Caco-2 (cell line): ENCODE measurements at regions not wholly inside any gene's neighbourhood (a gene's known extent, or its start where the extent isn't known, plus 50 kb on each side); places are given as distances from the start of the nearest gene placed in this dataset.

Experiments used
- BruUV-seq: library from RNA; stranded (reverse); fragments of 400-500 nt; replicated peaks from 2 replicates; lab custom pipeline; 2021; lab: Mats Ljungman, UMichigan
- CTCF ChIA-PET: fragments of 300-600 bp; sonication (Branson Sonifier 250); formaldehyde crosslinking; loops from one replicate; lab custom pipeline; 2022; ENCODE audit warnings: antibody characterized with exemption; lab: Charles Lee
- POLR2A ChIA-PET: fragments of 300-600 bp; sonication (Branson Sonifier 250); formaldehyde crosslinking; loops from one replicate; lab custom pipeline; 2022; ENCODE audit warnings: antibody characterized with exemption; lab: Charles Lee
- DNase-seq, 2 experiments: peaks; one replicate each; pipeline versions ENCODE4 v3.0.0 to v3.0.0-alpha.2; 2020 to 2022
- H3K27me3 ChIP-seq: replicated peaks from 2 replicates; pipeline ENCODE4 v1.6.0; 2011; ENCODE audit warnings: low read length; ENCODE audit not compliant: control insufficient read depth, insufficient read depth
- H3K36me3 ChIP-seq: 2 replicates; pipeline ENCODE4 v1.5.1; 2011; ENCODE audit warnings: low read length; ENCODE audit not compliant: control insufficient read depth, insufficient read depth
- H3K4me1 ChIP-seq: fragments of 250-450 bp; sonication (Bioruptor Pico); 2 replicates; pipeline ENCODE4 v1.5.1; 2020; ENCODE audit warnings: mild to moderate bottlenecking
- H3K4me3 ChIP-seq: 2 replicates; pipeline ENCODE4 v1.5.1; 2011; ENCODE audit warnings: low read depth, mild to moderate bottlenecking, control low read depth, low read length
- H3K9me3 ChIP-seq: fragments of 250-450 bp; sonication (Bioruptor Pico); 2 replicates; pipeline ENCODE4 v1.5.1; 2020; ENCODE audit warnings: mild to moderate bottlenecking, moderate library complexity
- H3K27ac Mint-ChIP-seq: one replicate; pipeline ENCODE4 v1.8.0; 2022; ENCODE audit warnings: mixed read lengths; ENCODE audit not compliant: unreplicated experiment
- H3K27me3 Mint-ChIP-seq: one replicate; pipeline ENCODE4 v1.8.0; 2022; ENCODE audit warnings: mixed read lengths; ENCODE audit not compliant: insufficient read depth, unreplicated experiment
- H3K36me3 Mint-ChIP-seq: one replicate; pipeline ENCODE4 v1.8.0; 2022; ENCODE audit warnings: mild to moderate bottlenecking, mixed read lengths; ENCODE audit not compliant: insufficient read depth, unreplicated experiment
- H3K4me1 Mint-ChIP-seq: one replicate; pipeline ENCODE4 v1.8.0; 2022; ENCODE audit warnings: low read depth, mixed read lengths; ENCODE audit not compliant: unreplicated experiment
- H3K4me3 Mint-ChIP-seq: one replicate; pipeline ENCODE4 v1.8.0; 2022; ENCODE audit warnings: mild to moderate bottlenecking, moderate library complexity, mixed read lengths; ENCODE audit not compliant: unreplicated experiment
- H3K9me3 Mint-ChIP-seq: one replicate; pipeline ENCODE4 v1.8.0; 2022; ENCODE audit warnings: mixed read lengths; ENCODE audit not compliant: unreplicated experiment
- intact Hi-C: fragments of 100-400 bp; cut with micrococcal nuclease; formaldehyde crosslinking; loops from one replicate; pipeline ENCODE4 v1.10.0; 2022; ENCODE audit not compliant: unreplicated experiment
- TF ChIP-seq, protein P1 (sequence below), 2 experiments: fragments of 200-600 bp in 1 of 2; IDR thresholded peaks; 1 replicate in 1 of 2; 2 replicates in 1 of 2; pipeline versions ENCODE4 v1.5.1 to v1.8.0; 2011 to 2022; ENCODE audit warnings: antibody characterized with exemption in 1 of 2, control low read depth in 1 of 2, inconsistent platforms in 1 of 2, low read depth in 1 of 2, low read length in 1 of 2, mild to moderate bottlenecking in 1 of 2, moderate library complexity in 1 of 2; ENCODE audit not compliant: insufficient read depth in 1 of 2, severe bottlenecking in 1 of 2, unreplicated experiment in 1 of 2

DNA sequence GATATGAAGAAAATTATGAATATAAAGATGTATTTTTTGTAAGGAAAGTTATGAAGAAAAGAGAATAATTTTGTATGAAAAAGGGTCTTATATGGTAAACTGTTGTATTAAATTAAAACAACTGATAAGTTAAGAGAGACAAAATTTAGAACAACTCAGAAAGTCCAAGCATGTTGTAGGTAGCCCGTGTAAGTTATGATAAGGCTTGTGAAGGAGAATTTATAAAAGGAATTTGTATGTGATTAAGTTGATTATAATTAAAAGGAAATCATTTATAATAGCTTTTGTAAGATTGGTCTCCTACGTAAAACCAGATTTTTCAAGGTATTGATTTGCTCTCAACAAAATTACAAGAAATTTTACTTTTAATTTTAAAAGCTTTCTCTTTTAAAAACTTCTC is 1579.3 kb downstream of the HACE1 start:
- no peaks in the 10 kb centered on the region for H3K27me3 ChIP-seq
- DNase-seq, result no peak
- Mint-ChIP-seq H3K4me3 (no peak overlapping the region), H3K27ac (no peak overlapping the region), H3K27me3 (no peaks in the 10 kb centered on the region), H3K9me3 (peaks cover 27% of the 10 kb centered on the region), H3K4me1 (no peaks in the 10 kb centered on the region), H3K36me3 (no peaks in the 10 kb centered on the region)
- H3K4me1 ChIP-seq, result no peaks in the 10 kb centered on the region
- POLR2A ChIA-PET, result no interaction called here
- no TSS peak for BruUV-seq
- peaks cover 10% of the 10 kb centered on the region; the same call in 1 of the 2 replicates for H3K9me3 ChIP-seq
- no peak overlapping the region for H3K4me3 ChIP-seq
- intact Hi-C loops, result no loop called here
- no peaks in the 10 kb centered on the region for H3K36me3 ChIP-seq
- CTCF ChIA-PET, result no interaction called here
- TF ChIP-seq, protein P1, sequence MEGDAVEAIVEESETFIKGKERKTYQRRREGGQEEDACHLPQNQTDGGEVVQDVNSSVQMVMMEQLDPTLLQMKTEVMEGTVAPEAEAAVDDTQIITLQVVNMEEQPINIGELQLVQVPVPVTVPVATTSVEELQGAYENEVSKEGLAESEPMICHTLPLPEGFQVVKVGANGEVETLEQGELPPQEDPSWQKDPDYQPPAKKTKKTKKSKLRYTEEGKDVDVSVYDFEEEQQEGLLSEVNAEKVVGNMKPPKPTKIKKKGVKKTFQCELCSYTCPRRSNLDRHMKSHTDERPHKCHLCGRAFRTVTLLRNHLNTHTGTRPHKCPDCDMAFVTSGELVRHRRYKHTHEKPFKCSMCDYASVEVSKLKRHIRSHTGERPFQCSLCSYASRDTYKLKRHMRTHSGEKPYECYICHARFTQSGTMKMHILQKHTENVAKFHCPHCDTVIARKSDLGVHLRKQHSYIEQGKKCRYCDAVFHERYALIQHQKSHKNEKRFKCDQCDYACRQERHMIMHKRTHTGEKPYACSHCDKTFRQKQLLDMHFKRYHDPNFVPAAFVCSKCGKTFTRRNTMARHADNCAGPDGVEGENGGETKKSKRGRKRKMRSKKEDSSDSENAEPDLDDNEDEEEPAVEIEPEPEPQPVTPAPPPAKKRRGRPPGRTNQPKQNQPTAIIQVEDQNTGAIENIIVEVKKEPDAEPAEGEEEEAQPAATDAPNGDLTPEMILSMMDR (IDR thresholded peaks at IDR 0.05; ENCODE audit: insufficient read depth in 1 of 2, low read depth in 1 of 2, low read length in 1 of 2, severe bottlenecking in 1 of 2, unreplicated experiment in 1 of 2), result no peak

DNA sequence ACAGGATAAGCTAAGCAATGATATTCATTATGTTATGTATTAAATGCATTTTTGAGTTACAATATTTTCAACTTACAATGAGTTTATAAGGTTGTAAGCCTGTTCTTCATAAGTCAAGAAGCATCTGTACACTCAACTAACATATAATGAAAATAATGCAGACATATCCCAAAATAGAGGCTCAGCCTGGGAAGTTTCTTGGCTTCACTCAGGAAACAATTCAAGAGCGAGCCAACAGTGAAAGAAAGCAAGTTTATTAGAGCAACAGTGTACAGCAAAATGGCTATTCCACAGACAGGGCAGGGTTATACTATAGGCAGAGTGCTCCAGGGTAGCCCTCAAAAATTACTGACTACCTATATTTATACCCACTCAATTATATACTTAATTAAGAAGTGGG is 1581.8 kb downstream of the HACE1 start:
- H3K4me3 Mint-ChIP-seq, result no peak overlapping the region
- intact Hi-C loops, result no loop called here

DNA sequence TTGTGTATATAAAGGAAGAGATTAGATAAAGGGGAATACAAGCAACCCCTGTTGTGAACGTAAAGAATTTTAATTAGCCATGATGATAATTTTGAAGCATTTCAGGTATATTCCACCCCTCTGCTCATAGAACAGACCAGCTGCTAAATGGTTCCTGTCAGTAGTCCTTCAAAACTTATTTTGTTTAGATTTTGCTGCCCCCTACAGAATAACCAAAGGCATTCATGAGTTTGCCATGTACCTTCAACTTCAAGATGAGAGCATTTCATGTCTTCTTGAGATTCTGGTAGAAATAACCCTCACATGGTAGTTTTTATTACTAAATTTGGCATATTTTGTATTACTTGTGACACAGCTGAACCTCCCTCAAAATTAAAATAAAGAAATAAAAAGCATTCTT is 1586.7 kb downstream of the HACE1 start:
- Histone ChIP-seq H3K36me3 (no peaks in the 10 kb centered on the region), H3K4me3 (no peak overlapping the region), H3K9me3 (no peaks in the 10 kb centered on the region), H3K27me3 (no peaks in the 10 kb centered on the region), H3K4me1 (no peaks in the 10 kb centered on the region)
- no peak overlapping the region for H3K4me3 Mint-ChIP-seq
- TF ChIP-seq, protein P1 (IDR thresholded peaks at IDR 0.05; ENCODE audit: insufficient read depth in 1 of 2, low read depth in 1 of 2, low read length in 1 of 2, severe bottlenecking in 1 of 2, unreplicated experiment in 1 of 2), result peak; percentile 27 to 62
- ChIA-PET CTCF (no interaction called here), POLR2A (no interaction called here)
- no peak overlapping the region for H3K27ac Mint-ChIP-seq
- H3K9me3 Mint-ChIP-seq, result no peaks in the 10 kb centered on the region
- intact Hi-C loops, result loop anchor here (1.0 to 2.0 kb wide), 3 partner anchors 150 to 1158 kb away; no protein-coding TSS in a partner anchor
- no TSS peak for BruUV-seq
- H3K27me3 Mint-ChIP-seq, result no peaks in the 10 kb centered on the region
- no peaks in the 10 kb centered on the region for H3K4me1 Mint-ChIP-seq
- DNase-seq, result peak in 1 of 2 experiments; percentile 53
- no peaks in the 10 kb centered on the region for H3K36me3 Mint-ChIP-seq

More for the DNA sequence above, 1581.8 kb downstream of the HACE1 start:
- TF ChIP-seq, protein P1 (IDR thresholded peaks at IDR 0.05; ENCODE audit: insufficient read depth in 1 of 2, low read depth in 1 of 2, low read length in 1 of 2, severe bottlenecking in 1 of 2, unreplicated experiment in 1 of 2), result no peak
- CTCF ChIA-PET, result no interaction called here
- Histone ChIP-seq H3K4me3 (no peak overlapping the region), H3K9me3 (peaks cover 10% of the 10 kb centered on the region; the same call in 1 of the 2 replicates), H3K4me1 (no peaks in the 10 kb centered on the region), H3K27me3 (no peaks in the 10 kb centered on the region), H3K36me3 (no peaks in the 10 kb centered on the region)
- H3K27me3 Mint-ChIP-seq, result no peaks in the 10 kb centered on the region
- POLR2A ChIA-PET, result no interaction called here
- no peak for DNase-seq
- peaks cover 27% of the 10 kb centered on the region for H3K9me3 Mint-ChIP-seq
- no peaks in the 10 kb centered on the region for H3K4me1 Mint-ChIP-seq
- no peaks in the 10 kb centered on the region for H3K36me3 Mint-ChIP-seq
- BruUV-seq, result no TSS peak
- H3K27ac Mint-ChIP-seq, result no peak overlapping the region
